Upper lobe of left lung (tissue), 6 donors: ENCODE measurements at regions not wholly inside any gene's neighbourhood (a gene's known extent, or its start where the extent isn't known, plus 50 kb on each side); places are given as distances from the start of the nearest gene placed in this dataset.
"Not testable (repeated sequence)": the region's sequence is repeated elsewhere in the genome, so short reads cannot be mapped to it uniquely, and the experiment has no call there.

Experiments used
- ATAC-seq, 2 donors: fragments of 200-7000 bp; cut with Tn5 transposase; one replicate each; pipeline ENCODE4 v1.9.1; 2022; ENCODE audit warnings: mild to moderate bottlenecking in 2 of 2, moderate library complexity in 2 of 2; ENCODE audit not compliant: low FRiP score in 2 of 2
- DNase-seq, 2 donors: peaks; one replicate each; pipeline ENCODE4 v3.0.0-alpha.2; 2019 to 2020
- H3K27ac ChIP-seq, 4 donors: fragments of 200-600 bp; sonication (generic); one replicate each; pipeline ENCODE4 v1.5.1; 2016 to 2019
- H3K27me3 ChIP-seq, 4 donors: fragments of 200-600 bp; sonication (generic); one replicate each; pipeline ENCODE4 v1.5.1; 2017 to 2019
- H3K36me3 ChIP-seq, 4 donors: fragments of 200-600 bp; sonication (generic); one replicate each; pipeline ENCODE4 v1.5.1; 2016 to 2019
- H3K4me1 ChIP-seq, 4 donors: fragments of 200-600 bp; sonication (generic); one replicate each; pipeline ENCODE4 v1.5.1; 2018 to 2019
- H3K4me3 ChIP-seq, 4 donors: fragments of 200-600 bp; sonication (generic); one replicate each; pipeline ENCODE4 v1.5.1; 2017 to 2019; ENCODE audit warnings: mild to moderate bottlenecking in 2 of 4, moderate library complexity in 1 of 4
- H3K9me3 ChIP-seq, 4 donors: fragments of 200-600 bp; sonication (generic); one replicate each; pipeline ENCODE4 v1.5.1; 2018 to 2019
- EP300 ChIP-seq, 4 donors: sonication (generic); formaldehyde crosslinking; IDR thresholded peaks; one replicate each; pipeline ENCODE4 v1.5.1; 2017; ENCODE audit warnings: antibody characterized with exemption in 4 of 4, control low read depth in 2 of 4
- POLR2A ChIP-seq, 4 donors: fragments of 450-650 bp; IDR thresholded peaks; one replicate each; pipeline ENCODE4 v1.5.1; 2016 to 2017; ENCODE audit warnings: antibody characterized with exemption in 4 of 4, mild to moderate bottlenecking in 2 of 4
- POLR2AphosphoS5 ChIP-seq, 2 donors: sonication (generic); formaldehyde crosslinking; IDR thresholded peaks; one replicate each; pipeline ENCODE4 v1.5.1; 2017; ENCODE audit warnings: antibody characterized with exemption in 2 of 2
- WGBS, 2 donors: methylation state at CpG; one replicate each; pipeline ENCODE4 v1.1.5; 2017 to 2018; 5-methylcytosine and 5-hydroxymethylcytosine counted together
- TF ChIP-seq, protein P1 (sequence below), 6 experiments: fragments of 450-650 bp in 4 of 6; fragments of 200-600 bp in 2 of 6; sonication (generic) in 2 of 6; IDR thresholded peaks; one replicate each; pipeline ENCODE4 v1.5.1; 2016 to 2019; ENCODE audit warnings: antibody characterized with exemption in 6 of 6
- donor health status: DM: no; HTN: no; CAD: no; lungs with moderate emphysema.
- donor health status: DM: no; HTN: yes; CAD: no; lungs with severe emphysema.

DNA sequence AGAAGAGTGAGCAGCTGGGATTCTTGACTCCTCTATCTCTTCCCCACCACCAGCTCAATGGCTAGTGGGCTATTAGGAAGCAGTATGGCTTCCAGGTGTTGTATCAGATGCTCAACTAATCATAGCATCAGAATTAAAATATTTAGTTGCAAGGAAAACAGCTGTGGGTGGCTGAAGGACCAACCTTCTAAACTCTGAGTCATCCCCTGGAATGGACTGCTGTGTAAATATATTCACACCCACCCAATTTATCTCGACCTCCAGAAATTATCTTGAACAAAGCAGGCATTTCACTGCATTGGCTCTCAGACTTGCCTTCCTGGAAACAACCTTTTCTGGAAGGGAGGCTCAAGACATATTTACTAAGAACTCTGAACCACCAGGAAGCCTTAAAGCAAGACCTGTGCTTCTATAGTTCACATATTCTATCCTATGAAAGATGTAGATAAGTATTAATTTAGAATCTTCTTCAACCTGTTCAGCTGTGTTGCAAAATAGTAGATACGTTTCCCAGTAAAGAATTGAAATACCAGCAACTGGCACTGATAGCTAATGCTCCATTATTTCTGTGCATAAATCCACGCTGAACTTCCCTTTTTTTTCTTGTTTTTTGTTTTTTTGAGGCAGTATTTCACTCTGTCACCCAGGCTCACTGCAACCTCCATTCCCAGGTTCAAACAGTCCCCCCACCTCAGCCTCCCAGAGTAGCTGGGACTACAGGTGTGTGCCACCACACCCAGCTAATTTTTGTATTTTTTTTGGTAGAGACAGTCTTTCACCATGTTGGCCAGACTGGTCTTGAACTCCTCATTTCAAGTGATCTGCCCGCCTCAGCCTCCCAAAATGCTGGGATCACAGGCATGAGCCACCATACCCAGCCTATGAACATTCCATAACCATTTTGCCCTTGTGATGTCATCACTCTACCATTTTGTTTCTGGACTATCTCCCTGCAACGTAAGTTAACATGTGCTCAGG lies 56.9 kb upstream of the CD2AP start:
- DNase-seq (no peak), ATAC-seq (no peak)

DNA sequence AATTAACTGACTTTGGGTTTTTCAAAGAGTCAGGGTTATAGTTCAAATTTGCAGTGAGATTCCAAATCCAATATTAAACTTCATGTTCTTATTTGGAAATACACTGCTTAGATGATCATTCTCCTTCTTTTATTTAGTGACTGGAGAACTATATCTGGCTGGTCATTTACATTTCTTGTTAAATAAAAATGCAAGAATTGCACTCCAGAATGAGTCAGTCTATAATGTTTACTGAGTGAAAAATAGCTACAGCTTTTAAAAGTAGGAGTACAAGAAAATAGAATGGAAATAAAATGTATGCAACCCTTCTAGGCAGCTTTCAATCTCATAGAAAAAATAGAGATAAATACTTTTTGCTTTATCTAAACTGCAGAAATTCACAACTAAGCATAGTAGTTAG lies 54.5 kb upstream of the CD2AP start:
- no peak for ATAC-seq
- H3K36me3 ChIP-seq: no peaks in the 10 kb centered on the region
- H3K4me3 ChIP-seq: no peak overlapping the region
- H3K27me3 ChIP-seq: no peaks in the 10 kb centered on the region
- no peak overlapping the region for H3K27ac ChIP-seq
- TF ChIP-seq, protein P1, sequence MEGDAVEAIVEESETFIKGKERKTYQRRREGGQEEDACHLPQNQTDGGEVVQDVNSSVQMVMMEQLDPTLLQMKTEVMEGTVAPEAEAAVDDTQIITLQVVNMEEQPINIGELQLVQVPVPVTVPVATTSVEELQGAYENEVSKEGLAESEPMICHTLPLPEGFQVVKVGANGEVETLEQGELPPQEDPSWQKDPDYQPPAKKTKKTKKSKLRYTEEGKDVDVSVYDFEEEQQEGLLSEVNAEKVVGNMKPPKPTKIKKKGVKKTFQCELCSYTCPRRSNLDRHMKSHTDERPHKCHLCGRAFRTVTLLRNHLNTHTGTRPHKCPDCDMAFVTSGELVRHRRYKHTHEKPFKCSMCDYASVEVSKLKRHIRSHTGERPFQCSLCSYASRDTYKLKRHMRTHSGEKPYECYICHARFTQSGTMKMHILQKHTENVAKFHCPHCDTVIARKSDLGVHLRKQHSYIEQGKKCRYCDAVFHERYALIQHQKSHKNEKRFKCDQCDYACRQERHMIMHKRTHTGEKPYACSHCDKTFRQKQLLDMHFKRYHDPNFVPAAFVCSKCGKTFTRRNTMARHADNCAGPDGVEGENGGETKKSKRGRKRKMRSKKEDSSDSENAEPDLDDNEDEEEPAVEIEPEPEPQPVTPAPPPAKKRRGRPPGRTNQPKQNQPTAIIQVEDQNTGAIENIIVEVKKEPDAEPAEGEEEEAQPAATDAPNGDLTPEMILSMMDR (IDR thresholded peaks at IDR 0.05): no peak
- no peak for TF ChIP-seq EP300 (IDR thresholded peaks at IDR 0.05)
- TF ChIP-seq POLR2AphosphoS5 (IDR thresholded peaks at IDR 0.05): no peak
- TF ChIP-seq POLR2A (IDR thresholded peaks at IDR 0.05): no peak
- DNase-seq: no peak
- no peaks in the 10 kb centered on the region for H3K9me3 ChIP-seq
- H3K4me1 ChIP-seq: peaks cover 0 to 13% (median 3%) of the 10 kb centered on the region in 4 donors

More for the DNA sequence above, 56.9 kb upstream of the CD2AP start:
- WGBS, 2 donors: 65 to 72% methylated on average over 5 of the region's 5 CpGs
- H3K4me3 ChIP-seq: no peak overlapping the region
- H3K9me3 ChIP-seq: no peaks in the 10 kb centered on the region
- H3K27ac ChIP-seq: no peak overlapping the region
- H3K36me3 ChIP-seq: no peaks in the 10 kb centered on the region
- TF ChIP-seq POLR2A (IDR thresholded peaks at IDR 0.05) (no peak), POLR2AphosphoS5 (IDR thresholded peaks at IDR 0.05) (no peak), EP300 (IDR thresholded peaks at IDR 0.05) (no peak)
- TF ChIP-seq, protein P1 (IDR thresholded peaks at IDR 0.05): no peak
- no peaks in the 10 kb centered on the region for H3K27me3 ChIP-seq
- H3K4me1 ChIP-seq: peaks cover 0 to 13% (median 3%) of the 10 kb centered on the region in 4 donors

DNA sequence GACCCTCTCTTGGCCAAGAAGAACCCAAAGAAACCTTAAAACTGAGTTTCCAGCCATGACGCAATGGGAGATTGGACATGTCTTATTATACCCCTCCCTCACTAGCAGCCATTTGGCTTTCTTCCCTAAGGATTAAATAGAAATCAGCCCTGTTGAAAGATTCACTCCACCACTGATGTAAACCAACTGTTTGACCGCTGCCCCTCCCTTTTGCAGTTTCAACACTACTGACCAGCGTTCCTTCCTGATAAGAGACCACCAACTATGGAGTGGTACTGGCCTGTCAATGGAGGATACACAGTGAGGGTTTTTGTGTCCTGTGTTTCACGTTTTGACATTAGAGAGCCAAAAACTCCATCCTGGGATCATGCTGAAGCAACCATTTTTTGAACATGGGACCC lies 53.2 kb upstream of the CD2AP start:
- Histone ChIP-seq H3K27ac (no peak overlapping the region), H3K4me1 (peaks cover 0 to 10% (median 3%) of the 10 kb centered on the region in 4 donors), H3K9me3 (peaks cover 0 to 6% (median 3%) of the 10 kb centered on the region in 4 donors), H3K4me3 (no peak overlapping the region), H3K27me3 (no peaks in the 10 kb centered on the region), H3K36me3 (no peaks in the 10 kb centered on the region)
- TF ChIP-seq, protein P1 (IDR thresholded peaks at IDR 0.05): no peak
- TF ChIP-seq POLR2A (IDR thresholded peaks at IDR 0.05) (no peak), POLR2AphosphoS5 (IDR thresholded peaks at IDR 0.05) (no peak), EP300 (IDR thresholded peaks at IDR 0.05) (no peak)
- 63 to 69% methylated on average over 4 of the region's 4 CpGs for WGBS, 2 donors
- DNase-seq: no peak
- no peak for ATAC-seq

DNA sequence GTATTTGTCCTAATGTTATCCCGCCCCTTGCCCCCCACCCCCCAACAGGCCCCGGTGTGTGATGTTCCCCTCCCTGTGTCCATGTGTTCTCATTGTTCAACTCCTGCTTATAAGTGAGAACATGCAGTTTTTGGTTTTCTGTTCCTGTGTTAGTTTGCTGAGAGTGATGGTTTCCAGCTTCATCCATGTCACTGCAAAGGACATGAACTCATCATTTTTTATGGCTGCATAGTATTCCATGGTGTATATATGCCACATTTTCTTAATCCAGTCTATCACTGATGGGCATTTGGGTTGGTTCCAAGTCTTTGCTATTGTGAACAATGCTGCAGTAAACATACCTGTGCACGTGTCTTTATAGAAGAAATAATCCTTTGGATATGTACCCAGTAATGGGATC lies 51.9 kb upstream of the CD2AP start:
- H3K27me3 ChIP-seq, H3K27ac ChIP-seq, H3K4me3 ChIP-seq, H3K4me1 ChIP-seq, ATAC-seq, H3K9me3 ChIP-seq, H3K36me3 ChIP-seq, DNase-seq: not testable (repeated sequence)
- 92% methylated on average over 3 of the region's 3 CpGs for WGBS, 2 donors

DNA sequence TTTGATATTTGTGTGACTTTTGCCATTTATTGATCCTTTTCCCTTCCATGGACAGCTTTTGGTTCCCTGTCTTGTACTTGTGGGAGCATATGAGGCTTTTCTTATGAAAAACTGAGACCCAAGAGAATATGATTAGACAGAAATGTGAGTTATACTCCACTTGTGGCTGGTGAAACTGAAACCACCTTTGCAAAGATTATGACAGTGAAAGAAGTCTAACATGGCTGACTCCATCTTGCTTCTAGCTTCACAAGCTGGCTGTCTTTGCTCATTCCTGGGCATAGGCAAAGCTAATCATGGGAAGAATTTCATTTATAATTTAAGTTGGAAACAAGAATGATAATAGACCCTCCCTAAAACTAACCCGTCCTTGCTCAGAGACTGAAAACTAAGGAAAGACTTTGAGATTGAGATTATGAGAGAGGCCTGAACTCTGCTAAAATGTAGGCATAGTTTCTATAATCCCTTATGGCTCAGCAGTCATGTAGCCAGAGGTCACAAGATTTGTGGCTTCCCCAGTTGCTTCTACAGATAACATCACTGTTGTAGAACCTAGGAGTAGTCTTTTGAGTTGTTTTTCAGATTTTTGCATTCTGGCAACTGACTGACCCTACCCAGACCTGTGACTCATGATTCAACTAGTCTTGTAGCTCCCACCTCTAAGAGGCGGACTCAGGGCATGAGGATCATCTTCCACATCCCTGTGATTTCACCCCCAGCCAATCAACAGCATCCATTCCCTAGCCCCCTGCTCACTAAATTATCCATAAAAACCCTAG lies 50.9 kb upstream of the CD2AP start:
- Histone ChIP-seq H3K4me1 (no peaks in the 10 kb centered on the region), H3K9me3 (peaks cover 0 to 10% (median 3%) of the 10 kb centered on the region in 4 donors), H3K4me3 (no peak overlapping the region), H3K36me3 (no peaks in the 10 kb centered on the region), H3K27me3 (no peaks in the 10 kb centered on the region), H3K27ac (no peak overlapping the region)
- WGBS, 2 donors: 82 to 92% methylated on average over 2 of the region's 2 CpGs
- no peak for DNase-seq
- no peak for ATAC-seq
- TF ChIP-seq POLR2A (IDR thresholded peaks at IDR 0.05) (no peak), POLR2AphosphoS5 (IDR thresholded peaks at IDR 0.05) (no peak), EP300 (IDR thresholded peaks at IDR 0.05) (no peak)
- TF ChIP-seq, protein P1 (IDR thresholded peaks at IDR 0.05): no peak
